Pancreas (tissue), 10 donors: ENCODE measurements at regions not wholly inside any gene's neighbourhood (a gene's known extent, or its start where the extent isn't known, plus 50 kb on each side); places are given as distances from the start of the nearest gene placed in this dataset.

Experiments
- ATAC-seq, 4 donors: fragments of 200-7000 bp; cut with Tn5 transposase; one replicate each; pipeline versions ENCODE4 v1.8.0 to v1.9.1; 2020; ENCODE audit warnings: mild to moderate bottlenecking in 4 of 4, moderate library complexity in 4 of 4
- DNase-seq, 6 donors: peaks; one replicate each; pipeline ENCODE4 v3.0.0-alpha.2; 2020
- FAIRE-seq: peaks from 2 replicates; lab custom pipeline; 2012; peaks lifted over from hg19 to GRCh38; lab: Jason Lieb, UNC
- H3K27ac ChIP-seq, 4 donors: fragments of 200-600 bp; sonication (generic); 1 replicate in 3 of 4; 2 replicates in 1 of 4; pipeline versions ENCODE4 v1.5.0 to v1.8.0; 2020
- H3K27me3 ChIP-seq, 4 donors: fragments of 200-600 bp; one replicate each; pipeline ENCODE4 v1.8.0; 2021
- H3K36me3 ChIP-seq, 3 donors: fragments of 200-600 bp; sonication (generic) in 1 of 3; one replicate each; pipeline versions ENCODE4 v1.5.0 to v1.8.0; 2020 to 2021
- H3K4me1 ChIP-seq, 3 donors: fragments of 200-600 bp; one replicate each; pipeline ENCODE4 v1.8.0; 2021
- H3K4me3 ChIP-seq, 4 donors: fragments of 200-600 bp; sonication (generic) in 2 of 4; one replicate each; pipeline versions ENCODE4 v1.5.0 to v1.8.0; 2020 to 2021
- H3K9me3 ChIP-seq, 4 donors: fragments of 200-600 bp; one replicate each; pipeline ENCODE4 v1.8.0; 2021
- CTCF ChIP-seq, 4 donors: fragments of 200-600 bp; sonication (generic) in 3 of 4; IDR thresholded peaks; one replicate each; pipeline versions ENCODE4 v1.5.0 to v1.8.0; 2021; ENCODE audit warnings: antibody characterized with exemption in 4 of 4
- WGBS, 2 donors: extraction: QIAGEN DNeasy Blood & Tissue Kit; methylation state at CpG; one replicate each; pipeline ENCODE4 v1.1.7; 2013; 5-methylcytosine and 5-hydroxymethylcytosine counted together
- intact Hi-C, 3 donors: fragments of 100-400 bp; cut with DNase I; formaldehyde crosslinking; loops; one replicate each; pipeline versions ENCODE4 v1.11.1 to v1.14.2; 2022
- donor health status: healthy with polysubstance abuse.
- donor health status: DM: no; HTN: no; CAD: no; lungs with moderate emphysema.
- donor health status: DM: no; HTN: no; CAD: no.
- donor health status: control.
- donor health status: control.
- donor health status: Bipolar disorder and iron deficiency.
- donor health status: DM: yes; HTN: yes; CAD: no.
- donor health status: DM: no; HTN: no; CAD: no.
- donor health status: DM: no; HTN: no; CAD: no.
- donor health status: DM: yes; HTN: yes; CAD: no.

GRCh38 chr6:163756079-163756478, 341.6 kb downstream of the QKI start:
- H3K27ac ChIP-seq: no peak overlapping the region
- intact Hi-C loops: no loop called here
- no peaks in the 10 kb centered on the region for H3K9me3 ChIP-seq
- H3K4me3 ChIP-seq: no peak overlapping the region
- no peaks in the 10 kb centered on the region for H3K4me1 ChIP-seq
- FAIRE-seq (no peak), DNase-seq (no peak), ATAC-seq (peak in 2 of 4 donors; percentile 67 to 68)
- H3K36me3 ChIP-seq: no peaks in the 10 kb centered on the region
- WGBS, 2 donors: 62 to 81% methylated on average over 4 of the region's 4 CpGs
- H3K27me3 ChIP-seq: no peaks in the 10 kb centered on the region
- no peak for TF ChIP-seq CTCF (IDR thresholded peaks at IDR 0.05)

GRCh38 chr6:163754866-163755265, 340.3 kb downstream of the QKI start:
- Histone ChIP-seq H3K27me3 (no peaks in the 10 kb centered on the region), H3K36me3 (no peaks in the 10 kb centered on the region), H3K4me3 (no peak overlapping the region), H3K9me3 (no peaks in the 10 kb centered on the region), H3K4me1 (no peaks in the 10 kb centered on the region), H3K27ac (no peak overlapping the region)
- FAIRE-seq (no peak), ATAC-seq (peak in 1 of 4 donors; percentile 55), DNase-seq (no peak)
- TF ChIP-seq CTCF (IDR thresholded peaks at IDR 0.05): no peak
- intact Hi-C loops: no loop called here
- 48 to 58% methylated on average over 5 of the region's 5 CpGs for WGBS, 2 donors

- Histone ChIP-seq H3K4me1 (no peaks in the 10 kb centered on the region), H3K9me3 (no peaks in the 10 kb centered on the region), H3K4me3 (no peak overlapping the region), H3K27me3 (no peaks in the 10 kb centered on the region), H3K36me3 (no peaks in the 10 kb centered on the region), H3K27ac (no peak overlapping the region)
- TF ChIP-seq CTCF (IDR thresholded peaks at IDR 0.05): no peak
- FAIRE-seq (no peak), ATAC-seq (no peak), DNase-seq (no peak)
- WGBS, 2 donors: 74 to 83% methylated on average over 2 of the region's 2 CpGs
- intact Hi-C loops: no loop called here
Observed at GRCh38 chr6:163753430-163753829, 338.9 kb downstream of the QKI start.

GRCh38 chr6:163752446-163752845, 337.9 kb downstream of the QKI start:
- Histone ChIP-seq H3K9me3 (no peaks in the 10 kb centered on the region), H3K27ac (no peak overlapping the region), H3K36me3 (no peaks in the 10 kb centered on the region), H3K4me3 (no peak overlapping the region), H3K4me1 (no peaks in the 10 kb centered on the region), H3K27me3 (no peaks in the 10 kb centered on the region)
- no peak for ATAC-seq
- DNase-seq: no peak
- no peak for TF ChIP-seq CTCF (IDR thresholded peaks at IDR 0.05)
- 78 to 84% methylated on average over 13 of the region's 13 CpGs for whole genome bisulfite sequencing, 2 donors
- intact Hi-C loops: no loop called here
- no peak for FAIRE-seq

- no peak for ATAC-seq
- no peaks in the 10 kb centered on the region for H3K27me3 ChIP-seq
- WGBS, 2 donors: 56% methylated on average over 18 of the region's 18 CpGs
- H3K4me3 ChIP-seq: no peak overlapping the region
- FAIRE-seq: no peak
- intact Hi-C loops: no loop called here
- no peak overlapping the region for H3K27ac ChIP-seq
- DNase-seq: no peak
- H3K4me1 ChIP-seq: no peaks in the 10 kb centered on the region
- H3K36me3 ChIP-seq: no peaks in the 10 kb centered on the region
- TF ChIP-seq CTCF (IDR thresholded peaks at IDR 0.05): no peak
- H3K9me3 ChIP-seq: no peaks in the 10 kb centered on the region
Observed at GRCh38 chr6:163751032-163751525, 336.6 kb downstream of the QKI start.
